Heart left ventricle (tissue), 13 donors: ENCODE measurements at regions not wholly inside any gene's neighbourhood (a gene's known extent, or its start where the extent isn't known, plus 50 kb on each side); places are given as distances from the start of the nearest gene placed in this dataset.

Experiments
- CTCF ChIP-seq, 12 donors: fragments of 200-600 bp; sonication (generic) in 4 of 12; IDR thresholded peaks; one replicate each; pipeline versions ENCODE4 v1.5.0 to v1.8.0; 2018 to 2022; ENCODE audit warnings: antibody characterized with exemption in 12 of 12, mild to moderate bottlenecking in 5 of 12
- POLR2A ChIP-seq, 2 donors: fragments of 450-650 bp; IDR thresholded peaks; one replicate each; pipeline ENCODE4 v1.6.1; 2017; ENCODE audit warnings: antibody characterized with exemption in 2 of 2, mild to moderate bottlenecking in 2 of 2, moderate library complexity in 2 of 2
- donor health status: ischemic (EF 13 %, LVEDD 7.1; RV severe dilation, severe dysfunction).
- donor health status: DM: no; HTN: yes; CAD: no.
- donor health status: DM: no; HTN: no; CAD: no.
- donor health status: ischemic (EF 25% LVEDD 6.9; RV normal size, moderate dysfunction).
- donor health status: ischemic (EF 25% LVEDD 5.7; RV mildly dilated, moderate dysfunction).
- donor health status: ischemic (EF 35%, LVEDD 5.7; RV mildly dilated, moderate dysfunction).
- donor health status: nonischemic (EF 11% LVEDD 7.7; RV severe dilation, severe dysfunction).
- donor health status: DM: yes; HTN: yes; CAD: no.
- donor health status: PGD.
- donor health status: ischemic (EF 29% LVEDD 5.4; RV normal size, mild dysfunction).
- donor health status: nonischemic (EF 23%, LVEDD 6.1; RV moderate dilation, normal function).

GRCh38 chr1:116266864-116267212 lies 106.2 kb upstream of the ATP1A1 start:
- no peak for TF ChIP-seq CTCF (IDR thresholded peaks at IDR 0.05)
- no peak for TF ChIP-seq POLR2A (IDR thresholded peaks at IDR 0.05)
